OCI-LY7 (cell line): ENCODE measurements at regions not wholly inside any gene's neighbourhood (a gene's known extent, or its start where the extent isn't known, plus 50 kb on each side); places are given as distances from the start of the nearest gene placed in this dataset.

Experiments used
- EZH2phosphoT487 ChIP-seq: fragments of 200-600 bp; sonication (generic); IDR thresholded peaks from 2 replicates; pipeline ENCODE4 v1.6.1; 2018; ENCODE audit warnings: low read depth, borderline replicate concordance, mild to moderate bottlenecking, mixed run types, antibody characterized with exemption, low read length, moderate library complexity, mixed read lengths
- TF ChIP-seq, protein P1 (sequence below): fragments of 200-600 bp; sonication (generic); conservative IDR thresholded peaks from 2 replicates; pipeline ENCODE4 v1.5.1; 2014; ENCODE audit warnings: mild to moderate bottlenecking, antibody characterized with exemption, low read length, moderate library complexity, mixed read lengths

DNA sequence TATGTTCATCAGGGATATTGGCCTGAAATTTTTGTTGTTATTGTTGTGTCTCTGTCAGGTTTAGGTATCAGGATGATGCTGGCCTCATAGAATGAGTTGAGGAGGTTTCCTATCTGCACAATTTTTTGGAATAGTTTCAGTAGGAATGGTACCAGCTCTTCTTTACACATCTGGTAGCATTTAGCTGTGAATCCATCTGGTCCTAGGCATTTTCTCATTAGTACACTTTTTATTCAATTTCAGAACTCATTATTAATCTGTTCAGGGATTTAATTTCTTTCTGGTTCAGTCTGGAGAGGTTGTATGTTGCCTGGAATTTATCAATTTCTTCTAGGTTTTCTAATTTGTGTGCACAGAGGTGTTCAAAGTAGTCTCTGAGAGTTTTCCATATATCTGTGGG, 57.0 kb downstream of the STRIT1 start:
- TF ChIP-seq, protein P1, sequence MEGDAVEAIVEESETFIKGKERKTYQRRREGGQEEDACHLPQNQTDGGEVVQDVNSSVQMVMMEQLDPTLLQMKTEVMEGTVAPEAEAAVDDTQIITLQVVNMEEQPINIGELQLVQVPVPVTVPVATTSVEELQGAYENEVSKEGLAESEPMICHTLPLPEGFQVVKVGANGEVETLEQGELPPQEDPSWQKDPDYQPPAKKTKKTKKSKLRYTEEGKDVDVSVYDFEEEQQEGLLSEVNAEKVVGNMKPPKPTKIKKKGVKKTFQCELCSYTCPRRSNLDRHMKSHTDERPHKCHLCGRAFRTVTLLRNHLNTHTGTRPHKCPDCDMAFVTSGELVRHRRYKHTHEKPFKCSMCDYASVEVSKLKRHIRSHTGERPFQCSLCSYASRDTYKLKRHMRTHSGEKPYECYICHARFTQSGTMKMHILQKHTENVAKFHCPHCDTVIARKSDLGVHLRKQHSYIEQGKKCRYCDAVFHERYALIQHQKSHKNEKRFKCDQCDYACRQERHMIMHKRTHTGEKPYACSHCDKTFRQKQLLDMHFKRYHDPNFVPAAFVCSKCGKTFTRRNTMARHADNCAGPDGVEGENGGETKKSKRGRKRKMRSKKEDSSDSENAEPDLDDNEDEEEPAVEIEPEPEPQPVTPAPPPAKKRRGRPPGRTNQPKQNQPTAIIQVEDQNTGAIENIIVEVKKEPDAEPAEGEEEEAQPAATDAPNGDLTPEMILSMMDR, result no peak
- no peak for TF ChIP-seq EZH2phosphoT487
